Endothelial cell of umbilical vein (primary cell): ENCODE measurements at regions not wholly inside any gene's neighbourhood (a gene's known extent, or its start where the extent isn't known, plus 50 kb on each side); places are given as distances from the start of the nearest gene placed in this dataset.

ENCODE experiments used
- BruUV-seq: library from RNA; stranded (reverse); fragments of 400-500 nt; replicated peaks from 2 replicates; lab custom pipeline; 2021; lab: Mats Ljungman, UMichigan
- CTCF ChIA-PET: fragments of 300-600, 350-600 bp; sonication (Branson Sonifier 250); formaldehyde crosslinking; loops from one replicate; lab custom pipeline; 2021; ENCODE audit warnings: antibody characterized with exemption, inconsistent platforms; lab: Charles Lee
- POLR2A ChIA-PET: fragments of 300-600, 350-600 bp; sonication (Branson Sonifier 250); formaldehyde crosslinking; loops from one replicate; lab custom pipeline; 2021; ENCODE audit warnings: antibody characterized with exemption, inconsistent platforms; lab: Charles Lee
- DNase-seq: peaks from one replicate; pipeline ENCODE4 v3.0.0-alpha.2; 2011; ENCODE audit warnings: low read depth, low spot score
- FAIRE-seq: peaks from 2 replicates; lab custom pipeline; 2011; peaks lifted over from hg19 to GRCh38; lab: Jason Lieb, UNC
- H2AFZ ChIP-seq: 2 replicates; pipeline ENCODE4 v1.6.0; 2012; ENCODE audit warnings: low read depth, low read length, control low read depth, inconsistent platforms
- H3K27ac ChIP-seq: 2 replicates; pipeline ENCODE4 v1.5.1; 2011; ENCODE audit warnings: low read depth, mild to moderate bottlenecking, control low read depth, low read length, moderate library complexity; ENCODE audit not compliant: insufficient read depth
- H3K27me3 ChIP-seq, 2 experiments: 2 replicates each; pipeline versions ENCODE4 v1.6.0 to v1.6.1; 2011; ENCODE audit warnings: low read length in 2 of 2, mixed read lengths in 1 of 2; ENCODE audit not compliant: control insufficient read depth in 2 of 2, insufficient read depth in 2 of 2
- H3K36me3 ChIP-seq, 2 experiments: 2 replicates in 1 of 2; 3 replicates in 1 of 2; pipeline ENCODE4 v1.5.1; 2011; ENCODE audit warnings: low read length in 2 of 2, mild to moderate bottlenecking in 1 of 2, moderate library complexity in 1 of 2; ENCODE audit not compliant: control insufficient read depth in 2 of 2, insufficient read depth in 2 of 2; ENCODE audit errors: extremely low read depth in 1 of 2
- H3K4me1 ChIP-seq: 3 replicates; pipeline ENCODE4 v1.5.1; 2011; ENCODE audit warnings: mild to moderate bottlenecking, low read length; ENCODE audit not compliant: control insufficient read depth, insufficient read depth; ENCODE audit errors: extremely low read depth
- H3K4me2 ChIP-seq: 2 replicates; pipeline ENCODE4 v1.6.1; 2011; ENCODE audit warnings: low read length, control low read depth, mixed read lengths; ENCODE audit not compliant: insufficient read depth
- H3K4me3 ChIP-seq, 3 experiments: fragments of 200-600 bp in 1 of 3; sonication (generic), shearing (Covaris generic) in 1 of 3; replicated peaks in 1 of 3; 2 replicates each; pipeline ENCODE4 v1.5.1; 2011 to 2016; ENCODE audit warnings: control low read depth in 3 of 3, low read length in 3 of 3, mild to moderate bottlenecking in 2 of 3, inconsistent platforms in 1 of 3, low read depth in 1 of 3, moderate library complexity in 1 of 3; ENCODE audit not compliant: insufficient read depth in 1 of 3
- H3K79me2 ChIP-seq: 2 replicates; pipeline ENCODE4 v1.6.0; 2012; ENCODE audit warnings: low read length, inconsistent platforms; ENCODE audit not compliant: control insufficient read depth, insufficient read depth
- H3K9ac ChIP-seq: replicated peaks from 2 replicates; pipeline ENCODE3; 2011; ENCODE audit warnings: low read length, control low read depth; ENCODE audit not compliant: insufficient read depth; ENCODE audit errors: extremely low read depth
- H3K9me1 ChIP-seq: replicated peaks from 3 replicates; pipeline ENCODE4 v1.6.0; 2011; ENCODE audit warnings: mild to moderate bottlenecking, low read length; ENCODE audit not compliant: control insufficient read depth, insufficient read depth; ENCODE audit errors: extremely low read depth
- H3K9me3 ChIP-seq: replicated peaks from 2 replicates; pipeline ENCODE4 v1.5.1; 2012; ENCODE audit warnings: low read length, inconsistent platforms; ENCODE audit not compliant: control insufficient read depth, insufficient read depth
- H4K20me1 ChIP-seq: replicated peaks from 2 replicates; pipeline ENCODE3; 2011; ENCODE audit warnings: mild to moderate bottlenecking, low read length; ENCODE audit not compliant: control insufficient read depth, insufficient read depth; ENCODE audit errors: extremely low read depth
- CTCF ChIP-seq, 2 donors: IDR thresholded peaks; 1 replicate in 1 of 2; 2 replicates in 1 of 2; pipeline ENCODE4 v1.5.1; 2011; ENCODE audit warnings: low read length in 2 of 2, mild to moderate bottlenecking in 2 of 2, moderate library complexity in 2 of 2, control low read depth in 1 of 2, inconsistent platforms in 1 of 2, low read depth in 1 of 2; ENCODE audit not compliant: insufficient read depth in 1 of 2; ENCODE audit errors: extremely low read depth in 1 of 2
- EZH2 ChIP-seq: IDR thresholded peaks from 2 replicates; pipeline ENCODE4 v1.6.1; 2012; ENCODE audit warnings: borderline replicate concordance, low read depth, mild to moderate bottlenecking, moderate library complexity, low read length, inconsistent platforms; ENCODE audit not compliant: severe bottlenecking
- FOS ChIP-seq: IDR thresholded peaks from 2 replicates; pipeline ENCODE4 v1.6.1; 2011; ENCODE audit warnings: mild to moderate bottlenecking, low read length, moderate library complexity, borderline replicate concordance; ENCODE audit not compliant: insufficient read depth
- GATA2 ChIP-seq: IDR thresholded peaks from 2 replicates; pipeline ENCODE4 v1.7.0; 2011; ENCODE audit warnings: low read depth, mild to moderate bottlenecking, moderate library complexity, mixed read lengths, low read length; ENCODE audit not compliant: insufficient read length, insufficient read depth
- JUN ChIP-seq: IDR thresholded peaks from 2 replicates; pipeline ENCODE4 v1.6.1; 2011; ENCODE audit warnings: borderline replicate concordance, low read depth; ENCODE audit not compliant: insufficient read length, insufficient read depth
- MAX ChIP-seq: IDR thresholded peaks from 2 replicates; pipeline ENCODE4 v1.6.1; 2011; ENCODE audit not compliant: insufficient read depth, insufficient read length
- MYC ChIP-seq: IDR thresholded peaks from one replicate; pipeline ENCODE4 v1.6.1; 2011; ENCODE audit warnings: mild to moderate bottlenecking, low read depth, low read length
- POLR2A ChIP-seq: IDR thresholded peaks from 2 replicates; pipeline ENCODE4 v1.6.1; 2012; ENCODE audit warnings: low read depth, mild to moderate bottlenecking, control low read depth, low read length
- POLR2AphosphoS5 ChIP-seq: IDR thresholded peaks from 2 replicates; pipeline ENCODE4 v1.6.1; 2012; ENCODE audit warnings: low read depth, mild to moderate bottlenecking, control low read depth, low read length, moderate library complexity; ENCODE audit not compliant: insufficient read depth
- dilution Hi-C: fragments of 300-500 bp; cut with MboI; formaldehyde crosslinking; loops from one replicate; pipeline ENCODE4 v1.15.0; 2019; ENCODE audit warnings: low sequenced_read_pairs; ENCODE audit not compliant: extremely low pct_ligation_motif_present
- intact Hi-C: fragments of 100-400 bp; cut with micrococcal nuclease; formaldehyde crosslinking; loops from one replicate; pipeline ENCODE4 v1.10.0; 2022

GRCh38 chr10:118439824-118440223, 97.7 kb upstream of the FAM204A start:
- H2AFZ ChIP-seq, result no peak overlapping the region
- no peak overlapping the region for H3K4me2 ChIP-seq
- H3K27ac ChIP-seq, result no peak overlapping the region
- dilution Hi-C loops (no loop called here), intact Hi-C loops (no loop called here)
- no peaks in the 10 kb centered on the region for H3K9me3 ChIP-seq
- FAIRE-seq (no peak), DNase-seq (no peak)
- no peak overlapping the region for H3K9ac ChIP-seq
- H3K9me1 ChIP-seq, result no peaks in the 10 kb centered on the region
- H3K4me1 ChIP-seq, result no peaks in the 10 kb centered on the region
- H3K4me3 ChIP-seq, result no peak overlapping the region
- H3K27me3 ChIP-seq, result no peaks in the 10 kb centered on the region
- TF ChIP-seq FOS (no peak), CTCF (IDR thresholded peaks at IDR 0.05; ENCODE audit: extremely low read depth in 1 of 2, insufficient read depth in 1 of 2, low read depth in 1 of 2, low read length in 2 of 2) (no peak)
- ChIA-PET CTCF (no interaction called here), POLR2A (no interaction called here)
- BruUV-seq, result no TSS peak
- H4K20me1 ChIP-seq, result no peaks in the 10 kb centered on the region
- no peaks in the 10 kb centered on the region for H3K79me2 ChIP-seq
- no peaks in the 10 kb centered on the region for H3K36me3 ChIP-seq

- H3K9me3 ChIP-seq, result no peaks in the 10 kb centered on the region
- no peak overlapping the region for H3K27ac ChIP-seq
- H3K4me2 ChIP-seq, result no peak overlapping the region
- H4K20me1 ChIP-seq, result no peaks in the 10 kb centered on the region
- no peak for FAIRE-seq
- H3K4me1 ChIP-seq, result no peaks in the 10 kb centered on the region
- H3K79me2 ChIP-seq, result no peaks in the 10 kb centered on the region
- intact Hi-C loops (no loop called here), dilution Hi-C loops (no loop called here)
- no peak for TF ChIP-seq MYC
- no peak for TF ChIP-seq EZH2
- TF ChIP-seq CTCF (IDR thresholded peaks at IDR 0.05; ENCODE audit: extremely low read depth in 1 of 2, insufficient read depth in 1 of 2, low read depth in 1 of 2, low read length in 2 of 2), result no peak
- TF ChIP-seq FOS, result no peak
- TF ChIP-seq JUN, result no peak
- no peak for TF ChIP-seq MAX
- TF ChIP-seq POLR2AphosphoS5, result no peak
- no peak for TF ChIP-seq POLR2A
- no peak for TF ChIP-seq GATA2
- H3K9ac ChIP-seq, result no peak overlapping the region
- no peak overlapping the region for H3K4me3 ChIP-seq
- H3K27me3 ChIP-seq, result no peaks in the 10 kb centered on the region
- no peaks in the 10 kb centered on the region for H3K9me1 ChIP-seq
- ChIA-PET POLR2A (no interaction called here), CTCF (interaction anchor here (1.2 kb wide), 1 partner anchor 22 kb away, joined by 4 read pairs; no protein-coding TSS in a partner anchor)
- BruUV-seq, result no TSS peak
- no peak for DNase-seq
- no peak overlapping the region for H2AFZ ChIP-seq
- no peaks in the 10 kb centered on the region for H3K36me3 ChIP-seq
These were observed 94.6 kb upstream of the FAM204A start for GRCh38 chr10:118436742-118437141.
